ENCODE measurements at regions not wholly inside any gene's neighbourhood (a gene's known extent, or its start where the extent isn't known, plus 50 kb on each side); places are given as distances from the start of the nearest gene placed in this dataset.
A peak's percentile ranks its signal among the peaks of the same experiment; 100 is the strongest.

GRCh38 chr4:147173322-147173721 is 227.7 kb upstream of the TTC29 start:
- DNase-seq (ENCODE audit: low spot score, unreplicated experiment): no peak
- Mint-ChIP-seq H3K36me3 (ENCODE audit: insufficient read depth) (no peaks in the 10 kb centered on the region), H3K27ac (no peak overlapping the region), H3K27me3 (no peaks in the 10 kb centered on the region), H3K9me3 (ENCODE audit: low read depth) (peaks cover 3% of the 10 kb centered on the region), H3K4me3 (ENCODE audit: low read depth) (no peak overlapping the region), H3K4me1 (ENCODE audit: low read depth) (peaks cover 2% of the 10 kb centered on the region)
- no peak for TF ChIP-seq CTCF (IDR thresholded peaks at IDR 0.05; ENCODE audit: unreplicated experiment)

- Mint-ChIP-seq H3K4me3 (ENCODE audit: low read depth) (no peak overlapping the region), H3K36me3 (ENCODE audit: insufficient read depth) (no peaks in the 10 kb centered on the region), H3K9me3 (ENCODE audit: low read depth) (no peaks in the 10 kb centered on the region), H3K4me1 (ENCODE audit: low read depth) (peaks cover 2% of the 10 kb centered on the region), H3K27ac (no peak overlapping the region), H3K27me3 (no peaks in the 10 kb centered on the region)
- no peak for TF ChIP-seq CTCF (IDR thresholded peaks at IDR 0.05; ENCODE audit: unreplicated experiment)
- no peak for DNase-seq (ENCODE audit: low spot score, unreplicated experiment)
Observed at GRCh38 chr4:147173797-147174432, 228.3 kb upstream of the TTC29 start.

- Mint-ChIP-seq H3K27ac (no peak overlapping the region), H3K4me3 (ENCODE audit: low read depth) (no peak overlapping the region), H3K27me3 (no peaks in the 10 kb centered on the region), H3K36me3 (ENCODE audit: insufficient read depth) (no peaks in the 10 kb centered on the region), H3K9me3 (ENCODE audit: low read depth) (no peaks in the 10 kb centered on the region), H3K4me1 (ENCODE audit: low read depth) (peaks cover 2% of the 10 kb centered on the region)
- TF ChIP-seq CTCF (IDR thresholded peaks at IDR 0.05; ENCODE audit: unreplicated experiment): no peak
- no peak for DNase-seq (ENCODE audit: low spot score, unreplicated experiment)
Observed at GRCh38 chr4:147174591-147174990, 228.9 kb upstream of the TTC29 start.

- H3K36me3 Mint-ChIP-seq (ENCODE audit: insufficient read depth): no peaks in the 10 kb centered on the region
- H3K4me3 Mint-ChIP-seq (ENCODE audit: low read depth): no peak overlapping the region
- H3K27me3 Mint-ChIP-seq: no peaks in the 10 kb centered on the region
- H3K27ac Mint-ChIP-seq: no peak overlapping the region
- H3K9me3 Mint-ChIP-seq (ENCODE audit: low read depth): no peaks in the 10 kb centered on the region
- DNase-seq (ENCODE audit: low spot score, unreplicated experiment): no peak
- TF ChIP-seq CTCF (IDR thresholded peaks at IDR 0.05; ENCODE audit: unreplicated experiment): no peak
- H3K4me1 Mint-ChIP-seq (ENCODE audit: low read depth): peaks cover 2% of the 10 kb centered on the region
Observed at GRCh38 chr4:147175460-147176025, 229.9 kb upstream of the TTC29 start.

- Mint-ChIP-seq H3K4me1 (ENCODE audit: low read depth) (peaks cover 5% of the 10 kb centered on the region), H3K36me3 (ENCODE audit: insufficient read depth) (peaks cover 2% of the 10 kb centered on the region), H3K9me3 (ENCODE audit: low read depth) (peaks cover 19% of the 10 kb centered on the region), H3K27ac (peak overlapping the region; percentile 10), H3K27me3 (no peaks in the 10 kb centered on the region), H3K4me3 (ENCODE audit: low read depth) (no peak overlapping the region)
- DNase-seq (ENCODE audit: low spot score, unreplicated experiment): no peak
- no peak for TF ChIP-seq CTCF (IDR thresholded peaks at IDR 0.05; ENCODE audit: unreplicated experiment)
Observed at GRCh38 chr4:147182041-147182440, 236.4 kb upstream of the TTC29 start.

Measured in progenitor cell of endocrine pancreas (in vitro differentiated cells).